NCI-H2081 (cell line): ENCODE measurements at regions not wholly inside any gene's neighbourhood (a gene's known extent, or its start where the extent isn't known, plus 50 kb on each side); places are given as distances from the start of the nearest gene placed in this dataset.
"Not testable (repeated sequence)": the region's sequence is repeated elsewhere in the genome, so short reads cannot be mapped to it uniquely, and the experiment has no call there.

Experiments
- DNase-seq, 2 experiments: peaks; one replicate each; lab custom pipeline; 2025; lab: John Stamatoyannopoulos, UW

- DNase-seq, result no peak
Observed at GRCh38 chr11:37908219-37908548, 1310.1 kb upstream of the RAG2 start.

- DNase-seq, result no peak
Observed at GRCh38 chr11:37907436-37908218, 1309.6 kb upstream of the RAG2 start.

GRCh38 chr11:37905707-37906417 lies 1307.8 kb upstream of the RAG2 start:
- DNase-seq, result no peak

GRCh38 chr11:37896016-37896415 lies 1298.0 kb upstream of the RAG2 start:
- no peak for DNase-seq

- DNase-seq, result no peak
Observed at GRCh38 chr11:37881741-37882140, 1283.7 kb upstream of the RAG2 start.

- peak in 1 of 2 experiments; percentile 61 for DNase-seq
Observed at GRCh38 chr11:37861671-37862070, 1263.6 kb upstream of the RAG2 start.

GRCh38 chr11:37858806-37859537 lies 1260.9 kb upstream of the RAG2 start:
- not testable (repeated sequence) for DNase-seq

GRCh38 chr11:37858398-37858797 lies 1260.4 kb upstream of the RAG2 start:
- DNase-seq, result no peak

- DNase-seq, result no peak
Observed at GRCh38 chr11:37857726-37858125, 1259.7 kb upstream of the RAG2 start.

- no peak for DNase-seq
Observed at GRCh38 chr11:37849706-37850105, 1251.7 kb upstream of the RAG2 start.

- no peak for DNase-seq
Observed at GRCh38 chr11:37843603-37844002, 1245.6 kb upstream of the RAG2 start.

- no peak for DNase-seq
Observed at GRCh38 chr11:37841016-37841415, 1243.0 kb upstream of the RAG2 start.

GRCh38 chr11:37840345-37840744 lies 1242.3 kb upstream of the RAG2 start:
- not testable (repeated sequence) for DNase-seq

- no peak for DNase-seq
Observed at GRCh38 chr11:37830529-37830928, 1232.5 kb upstream of the RAG2 start.

- DNase-seq, result no peak
Observed at GRCh38 chr11:37817727-37818270, 1219.8 kb upstream of the RAG2 start.

GRCh38 chr11:37812281-37812880 lies 1214.3 kb upstream of the RAG2 start:
- no peak for DNase-seq

- no peak for DNase-seq
Observed at GRCh38 chr11:37811349-37811748, 1213.3 kb upstream of the RAG2 start.

- DNase-seq, result no peak
Observed at GRCh38 chr11:37804666-37805065, 1206.6 kb upstream of the RAG2 start.

GRCh38 chr11:37788141-37788877 lies 1190.3 kb upstream of the RAG2 start:
- DNase-seq, result no peak

- DNase-seq, result no peak
Observed at GRCh38 chr11:37786214-37786755, 1188.2 kb upstream of the RAG2 start.

- no peak for DNase-seq
Observed at GRCh38 chr11:37774441-37774840, 1176.4 kb upstream of the RAG2 start.
